ENCODE measurements at regions not wholly inside any gene's neighbourhood (a gene's known extent, or its start where the extent isn't known, plus 50 kb on each side); places are given as distances from the start of the nearest gene placed in this dataset.

- no peak for TF ChIP-seq POLR2AphosphoS5 (IDR thresholded peaks at IDR 0.05; ENCODE audit: low read depth, low read length)
- TF ChIP-seq REST (IDR thresholded peaks at IDR 0.05; ENCODE audit: insufficient read depth in 1 of 2, low read depth in 2 of 2, low read length in 2 of 2), result no peak
Measured at GRCh38 chr1:115436596-115436995, 98.5 kb upstream of the NGF start.
